GM21576 (cell line): ENCODE measurements at regions not wholly inside any gene's neighbourhood (a gene's known extent, or its start where the extent isn't known, plus 50 kb on each side); places are given as distances from the start of the nearest gene placed in this dataset.
A peak's percentile ranks its signal among the peaks of the same experiment; 100 is the strongest.
"Not testable (repeated sequence)": the region's sequence is repeated elsewhere in the genome, so short reads cannot be mapped to it uniquely, and the experiment has no call there.

Experiments used
- ATAC-seq: cut with Tn5 transposase; IDR thresholded peaks from one replicate; pipeline ENCODE4 v1.9.1; 2021; ENCODE audit warnings: mild to moderate bottlenecking, moderate library complexity; ENCODE audit not compliant: unreplicated experiment

DNA sequence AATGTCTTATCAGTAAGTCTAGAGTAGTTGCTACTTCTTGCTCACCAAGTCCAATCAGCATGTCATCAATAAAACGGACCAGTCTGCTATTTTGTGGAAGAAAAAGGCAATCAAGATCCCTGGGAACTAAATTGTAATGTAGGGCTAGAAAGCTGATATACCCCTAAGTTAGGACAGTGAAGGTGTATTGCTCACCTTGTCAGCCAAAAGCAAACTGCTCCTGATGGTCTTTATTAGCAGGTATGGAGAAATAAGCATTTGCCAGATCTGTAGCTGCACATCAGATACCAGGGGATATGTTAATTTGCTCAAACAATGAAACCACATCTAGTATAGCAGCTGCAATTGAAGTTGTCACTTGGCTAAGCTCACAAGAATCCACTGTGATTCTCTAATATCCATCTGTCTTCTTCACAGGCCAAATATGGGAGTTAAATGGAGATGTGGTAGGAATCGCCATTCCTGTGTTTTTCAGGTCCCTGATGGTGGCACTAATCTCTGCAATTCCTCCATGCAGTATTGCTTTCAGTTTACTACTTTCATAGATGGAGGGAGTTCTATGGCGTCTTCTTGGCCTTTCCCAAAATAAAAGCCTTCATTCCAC lies 75.0 kb downstream of the TMEM237 start:
- no peak for ATAC-seq

- ATAC-seq, result no peak
Observed at GRCh38 chr2:201559067-201559710, 84.1 kb downstream of the TMEM237 start.

DNA sequence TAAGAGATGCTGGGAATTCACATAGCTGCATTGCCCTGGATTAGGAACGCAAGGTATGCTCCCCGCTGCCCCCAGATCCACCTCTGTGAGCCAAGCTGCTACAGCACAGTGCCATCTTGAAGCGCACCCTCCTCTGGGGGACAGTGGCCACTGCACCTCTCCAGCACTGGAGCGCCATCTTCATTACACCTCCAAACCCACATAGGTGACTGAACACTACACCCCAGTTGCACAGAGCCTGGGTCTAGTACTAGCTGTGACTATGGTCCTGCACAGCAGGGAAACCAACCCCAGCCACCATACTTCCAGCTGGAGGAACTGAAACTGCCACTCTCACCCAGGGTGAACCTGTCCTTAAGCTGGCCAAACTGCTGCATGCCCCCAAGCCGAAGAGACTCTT lies 84.6 kb downstream of the TMEM237 start:
- no peak for ATAC-seq

DNA sequence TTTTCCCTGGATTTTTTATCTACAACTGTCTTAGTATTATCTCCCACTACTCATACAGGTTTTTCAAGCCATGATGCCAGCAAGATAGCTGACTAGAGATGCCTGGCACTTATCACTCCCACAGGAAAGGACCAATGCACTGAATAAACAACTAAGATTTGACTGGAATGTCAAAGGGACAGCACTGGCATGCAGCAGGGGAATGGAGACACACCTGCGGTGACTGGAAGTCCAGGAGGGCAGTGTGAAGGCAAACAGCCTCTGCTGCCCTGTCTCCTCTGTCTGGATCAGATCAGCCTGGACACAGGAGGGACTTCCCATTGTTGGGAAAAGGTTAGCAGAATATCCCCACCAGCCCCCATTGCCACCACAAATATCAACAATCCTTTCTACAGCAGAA lies 85.1 kb downstream of the TMEM237 start:
- no peak for ATAC-seq

DNA sequence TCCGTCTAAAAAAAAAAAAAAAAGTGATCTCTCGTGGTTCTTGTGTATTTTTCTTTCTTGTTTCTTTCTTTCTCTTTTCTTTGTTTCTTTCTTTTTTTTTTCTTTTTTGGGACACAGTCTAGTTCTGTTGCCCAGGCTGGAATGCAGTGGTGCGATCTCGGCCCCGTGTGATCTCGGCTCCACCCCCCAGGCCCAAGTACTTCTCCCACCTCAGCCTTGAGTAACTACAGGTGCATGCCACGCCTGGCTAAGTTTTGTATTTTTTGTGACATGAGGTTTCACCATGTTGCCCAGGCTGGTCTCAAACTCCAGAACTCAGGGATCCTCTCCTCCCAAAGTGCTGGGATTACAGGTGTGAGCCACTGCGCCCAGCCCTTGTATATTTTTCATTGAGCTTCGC lies 91.4 kb downstream of the TMEM237 start:
- ATAC-seq, result no peak

DNA sequence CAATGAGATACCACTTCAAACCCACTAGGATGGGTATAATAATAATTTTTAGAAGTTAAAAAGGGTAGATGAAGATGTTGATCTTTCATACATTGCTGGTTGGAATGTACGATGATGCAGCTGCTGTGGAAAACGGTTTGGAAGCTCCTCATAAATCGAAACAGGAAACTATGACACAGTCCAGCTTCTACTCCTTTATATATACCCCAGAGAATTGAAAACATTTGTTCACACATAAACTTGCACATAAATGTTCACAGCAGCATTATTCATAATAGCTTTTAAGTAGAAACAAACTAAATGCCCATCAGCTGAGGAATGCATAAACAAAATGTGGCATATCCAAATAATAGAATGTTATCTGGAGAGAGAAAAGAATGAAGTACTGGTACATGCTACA lies 95.0 kb downstream of the STRADB start:
- no peak for ATAC-seq

- ATAC-seq, result no peak
Observed at GRCh38 chr2:201542291-201542690, 90.8 kb downstream of the STRADB start.

DNA sequence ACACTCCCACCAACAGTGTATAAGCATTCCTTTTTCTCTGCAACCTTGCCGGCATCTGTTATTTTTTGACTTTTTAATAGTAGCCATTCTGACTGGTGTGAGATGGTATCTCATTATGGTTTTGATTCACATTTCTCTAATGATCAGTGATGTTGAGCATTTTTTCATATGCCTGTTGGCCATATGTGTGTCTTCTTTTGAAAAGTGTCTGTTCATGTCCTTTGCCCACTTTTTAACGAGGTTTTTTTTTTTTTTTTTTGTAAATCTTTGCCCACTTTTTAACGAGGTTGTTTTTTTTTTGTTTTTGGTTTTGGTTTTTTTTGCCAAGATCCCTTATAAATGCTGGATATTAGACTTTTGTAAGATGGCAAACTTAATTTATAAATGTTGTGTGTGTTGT lies 87.7 kb downstream of the STRADB start:
- ATAC-seq, result not testable (repeated sequence)

GRCh38 chr2:201538025-201538424 lies 86.5 kb downstream of the STRADB start:
- ATAC-seq, result no peak

DNA sequence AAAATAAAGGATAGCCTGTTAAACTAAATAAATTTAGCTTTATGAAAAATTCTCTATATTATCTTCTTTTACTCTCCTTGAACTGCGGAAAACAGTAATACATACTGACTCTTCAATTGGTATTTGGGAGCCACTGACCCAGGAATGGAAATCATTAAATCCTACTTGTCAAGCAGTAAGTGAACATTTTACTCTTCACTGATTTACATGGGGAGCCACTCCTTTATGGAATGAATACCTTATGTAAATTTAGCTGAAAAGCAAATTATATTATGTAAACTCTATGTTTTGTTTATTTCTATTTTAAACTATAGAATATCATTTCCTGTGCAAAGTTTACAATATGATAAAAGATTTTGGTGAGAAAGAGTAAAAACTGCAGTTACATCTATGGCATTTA lies 85.2 kb downstream of the STRADB start:
- no peak for ATAC-seq

DNA sequence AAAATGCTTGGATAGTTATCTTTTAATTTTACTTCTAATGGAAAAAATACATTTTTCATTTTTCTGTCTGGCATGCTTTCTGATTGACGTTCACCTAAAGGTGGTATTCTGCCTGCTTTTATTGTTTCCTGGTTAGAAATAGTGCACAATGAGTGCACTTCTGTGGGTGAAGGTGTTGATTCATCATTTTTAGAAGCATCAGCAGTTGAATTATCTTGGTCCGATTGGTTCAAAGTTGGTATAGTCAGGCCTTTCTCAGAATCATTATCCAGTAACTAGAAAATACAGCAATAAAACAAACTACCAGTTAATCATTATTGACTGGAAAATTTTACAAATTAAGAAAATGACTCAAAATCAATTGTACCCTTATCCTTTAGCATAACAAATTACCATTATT lies 84.5 kb downstream of the STRADB start:
- ATAC-seq, result no peak

- ATAC-seq, result peak; percentile 93
Observed at GRCh38 chr2:201532686-201533304, 81.3 kb downstream of the STRADB start.
